ENCODE measurements at regions not wholly inside any gene's neighbourhood (a gene's known extent, or its start where the extent isn't known, plus 50 kb on each side); places are given as distances from the start of the nearest gene placed in this dataset.
"Not testable (repeated sequence)": the region's sequence is repeated elsewhere in the genome, so short reads cannot be mapped to it uniquely, and the experiment has no call there.

GRCh38 chr3:27559381-27559780, 75.2 kb upstream of the SLC4A7 start:
- TF ChIP-seq CTCF (IDR thresholded peaks at IDR 0.05; ENCODE audit: unreplicated experiment) = no peak
- no peaks in the 10 kb centered on the region for H3K27me3 Mint-ChIP-seq
- DNase-seq (ENCODE audit: low spot score, unreplicated experiment) = no peak
- no peak overlapping the region for H3K27ac Mint-ChIP-seq
- no peaks in the 10 kb centered on the region for H3K4me1 Mint-ChIP-seq (ENCODE audit: low read depth)
- no peaks in the 10 kb centered on the region for H3K9me3 Mint-ChIP-seq (ENCODE audit: low read depth)
- H3K36me3 Mint-ChIP-seq (ENCODE audit: insufficient read depth) = no peaks in the 10 kb centered on the region
- H3K4me3 Mint-ChIP-seq (ENCODE audit: low read depth) = no peak overlapping the region

GRCh38 chr3:27557411-27557810, 73.2 kb upstream of the SLC4A7 start:
- no peak for TF ChIP-seq CTCF (IDR thresholded peaks at IDR 0.05; ENCODE audit: unreplicated experiment)
- H3K27me3 Mint-ChIP-seq = peaks cover under 1% of the 10 kb centered on the region
- H3K9me3 Mint-ChIP-seq (ENCODE audit: low read depth) = peaks cover 8% of the 10 kb centered on the region
- peaks cover 1% of the 10 kb centered on the region for H3K36me3 Mint-ChIP-seq (ENCODE audit: insufficient read depth)
- DNase-seq (ENCODE audit: low spot score, unreplicated experiment) = no peak
- no peaks in the 10 kb centered on the region for H3K4me1 Mint-ChIP-seq (ENCODE audit: low read depth)
- no peak overlapping the region for H3K4me3 Mint-ChIP-seq (ENCODE audit: low read depth)
- no peak overlapping the region for H3K27ac Mint-ChIP-seq

- Mint-ChIP-seq H3K27ac (no peak overlapping the region), H3K4me1 (ENCODE audit: low read depth) (no peaks in the 10 kb centered on the region), H3K36me3 (ENCODE audit: insufficient read depth) (peaks cover 1% of the 10 kb centered on the region), H3K9me3 (ENCODE audit: low read depth) (peaks cover 13% of the 10 kb centered on the region), H3K27me3 (peaks cover 3% of the 10 kb centered on the region), H3K4me3 (ENCODE audit: low read depth) (no peak overlapping the region)
- no peak for TF ChIP-seq CTCF (IDR thresholded peaks at IDR 0.05; ENCODE audit: unreplicated experiment)
- DNase-seq (ENCODE audit: low spot score, unreplicated experiment) = no peak
Observed at GRCh38 chr3:27556887-27557286, 72.7 kb upstream of the SLC4A7 start.

- Mint-ChIP-seq H3K9me3 (ENCODE audit: low read depth) (peaks cover 15% of the 10 kb centered on the region), H3K36me3 (ENCODE audit: insufficient read depth) (peaks cover 1% of the 10 kb centered on the region), H3K4me3 (ENCODE audit: low read depth) (no peak overlapping the region), H3K27me3 (peaks cover 3% of the 10 kb centered on the region), H3K4me1 (ENCODE audit: low read depth) (no peaks in the 10 kb centered on the region), H3K27ac (no peak overlapping the region)
- DNase-seq (ENCODE audit: low spot score, unreplicated experiment) = no peak
- no peak for TF ChIP-seq CTCF (IDR thresholded peaks at IDR 0.05; ENCODE audit: unreplicated experiment)
Observed at GRCh38 chr3:27554706-27555105, 70.5 kb upstream of the SLC4A7 start.

GRCh38 chr3:27553886-27554540, 69.8 kb upstream of the SLC4A7 start:
- Mint-ChIP-seq H3K4me3 (ENCODE audit: low read depth) (no peak overlapping the region), H3K27me3 (peaks cover 3% of the 10 kb centered on the region), H3K4me1 (ENCODE audit: low read depth) (no peaks in the 10 kb centered on the region), H3K9me3 (ENCODE audit: low read depth) (peaks cover 15% of the 10 kb centered on the region), H3K27ac (no peak overlapping the region), H3K36me3 (ENCODE audit: insufficient read depth) (peaks cover 1% of the 10 kb centered on the region)
- no peak for TF ChIP-seq CTCF (IDR thresholded peaks at IDR 0.05; ENCODE audit: unreplicated experiment)
- no peak for DNase-seq (ENCODE audit: low spot score, unreplicated experiment)

GRCh38 chr3:27552708-27553107, 68.5 kb upstream of the SLC4A7 start:
- not testable (repeated sequence) for H3K36me3 Mint-ChIP-seq (ENCODE audit: insufficient read depth); H3K27me3 Mint-ChIP-seq; H3K4me1 Mint-ChIP-seq (ENCODE audit: low read depth); H3K4me3 Mint-ChIP-seq (ENCODE audit: low read depth); DNase-seq (ENCODE audit: low spot score, unreplicated experiment); H3K27ac Mint-ChIP-seq
- H3K9me3 Mint-ChIP-seq (ENCODE audit: low read depth) = peaks cover 15% of the 10 kb centered on the region

- not testable (repeated sequence) for H3K27ac Mint-ChIP-seq; H3K36me3 Mint-ChIP-seq (ENCODE audit: insufficient read depth); H3K4me3 Mint-ChIP-seq (ENCODE audit: low read depth); H3K4me1 Mint-ChIP-seq (ENCODE audit: low read depth); H3K27me3 Mint-ChIP-seq; DNase-seq (ENCODE audit: low spot score, unreplicated experiment)
- peaks cover 15% of the 10 kb centered on the region for H3K9me3 Mint-ChIP-seq (ENCODE audit: low read depth)
Observed at GRCh38 chr3:27551413-27551812, 67.2 kb upstream of the SLC4A7 start.

All from progenitor cell of endocrine pancreas (in vitro differentiated cells).